Naive thymus-derived CD4-positive, alpha-beta T cell (primary cell): ENCODE measurements at regions not wholly inside any gene's neighbourhood (a gene's known extent, or its start where the extent isn't known, plus 50 kb on each side); places are given as distances from the start of the nearest gene placed in this dataset.

Experiments used
- ATAC-seq: fragments of 150-1000 bp; cut with Tn5 transposase; 2 replicates; pipeline ENCODE4 v1.10.0; 2021; ENCODE audit warnings: mild to moderate bottlenecking, moderate library complexity
- CTCF ChIA-PET: fragments of 350-600 bp; sonication (Branson Sonifier 250); formaldehyde crosslinking; loops from one replicate; lab custom pipeline; 2021; ENCODE audit warnings: antibody characterized with exemption; lab: Charles Lee
- POLR2A ChIA-PET: fragments of 350-600 bp; sonication (Branson Sonifier 250); formaldehyde crosslinking; loops from one replicate; lab custom pipeline; 2021; ENCODE audit warnings: antibody characterized with exemption, inconsistent platforms; lab: Charles Lee
- DNase-seq, 9 donors: peaks; one replicate each; pipeline versions ENCODE4 v3.0.0 to v3.0.0-alpha.2; 2020 to 2022; ENCODE audit warnings: mixed read lengths in 1 of 9
- H3K27ac ChIP-seq: one replicate; pipeline ENCODE4 v1.7.0; 2013; ENCODE audit warnings: mild to moderate bottlenecking, low read depth, low read length, moderate library complexity
- H3K27me3 ChIP-seq, 2 donors: one replicate each; pipeline ENCODE4 v1.7.0; 2013; ENCODE audit warnings: low read length in 2 of 2, mild to moderate bottlenecking in 2 of 2, moderate library complexity in 2 of 2; ENCODE audit not compliant: control insufficient read depth in 2 of 2, insufficient read depth in 2 of 2
- H3K36me3 ChIP-seq, 3 experiments: 1 replicate in 2 of 3; 2 replicates in 1 of 3; pipeline ENCODE4 v1.7.0; 2013; ENCODE audit warnings: low read length in 3 of 3, mild to moderate bottlenecking in 3 of 3, moderate library complexity in 1 of 3; ENCODE audit not compliant: insufficient read depth in 3 of 3, control insufficient read depth in 2 of 3
- H3K4me1 ChIP-seq, 2 donors: one replicate each; pipeline ENCODE4 v1.7.0; 2013; ENCODE audit warnings: low read length in 2 of 2, mild to moderate bottlenecking in 2 of 2, moderate library complexity in 1 of 2; ENCODE audit not compliant: control insufficient read depth in 2 of 2, insufficient read depth in 2 of 2
- H3K4me3 ChIP-seq: 2 replicates; pipeline ENCODE4 v1.7.0; 2013; ENCODE audit warnings: mild to moderate bottlenecking, low read length
- H3K9me3 ChIP-seq, 3 experiments: 1 replicate in 2 of 3; 2 replicates in 1 of 3; pipeline ENCODE4 v1.7.0; 2013; ENCODE audit warnings: low read length in 3 of 3; ENCODE audit not compliant: control insufficient read depth in 2 of 3
- H3K27ac Mint-ChIP-seq, 9 donors: one replicate each; pipeline ENCODE4 v1.8.0; 2020 to 2022; ENCODE audit warnings: mixed read lengths in 9 of 9, mild to moderate bottlenecking in 8 of 9, moderate library complexity in 5 of 9, inconsistent platforms in 2 of 9
- H3K27me3 Mint-ChIP-seq, 5 donors: one replicate each; pipeline ENCODE4 v1.8.0; 2021 to 2022; ENCODE audit warnings: mixed read lengths in 5 of 5, mild to moderate bottlenecking in 1 of 5
- H3K36me3 Mint-ChIP-seq, 5 donors: one replicate each; pipeline ENCODE4 v1.8.0; 2020 to 2022; ENCODE audit warnings: mixed read lengths in 5 of 5, mild to moderate bottlenecking in 3 of 5, inconsistent platforms in 1 of 5
- H3K4me1 Mint-ChIP-seq, 7 donors: one replicate each; pipeline ENCODE4 v1.8.0; 2020 to 2022; ENCODE audit warnings: mixed read lengths in 7 of 7, mild to moderate bottlenecking in 3 of 7, inconsistent platforms in 1 of 7
- H3K4me3 Mint-ChIP-seq, 10 donors: one replicate each; pipeline ENCODE4 v1.8.0; 2020 to 2022; ENCODE audit warnings: mild to moderate bottlenecking in 10 of 10, mixed read lengths in 10 of 10, moderate library complexity in 6 of 10, inconsistent platforms in 2 of 10
- H3K9me3 Mint-ChIP-seq, 11 donors: one replicate each; pipeline ENCODE4 v1.8.0; 2020 to 2022; ENCODE audit warnings: mixed read lengths in 11 of 11, mild to moderate bottlenecking in 4 of 11, inconsistent platforms in 1 of 11, moderate library complexity in 1 of 11
- intact Hi-C, 2 donors: fragments of 100-400 bp; cut with micrococcal nuclease; formaldehyde crosslinking; loops; one replicate each; pipeline ENCODE4 v1.15.1; 2023

DNA sequence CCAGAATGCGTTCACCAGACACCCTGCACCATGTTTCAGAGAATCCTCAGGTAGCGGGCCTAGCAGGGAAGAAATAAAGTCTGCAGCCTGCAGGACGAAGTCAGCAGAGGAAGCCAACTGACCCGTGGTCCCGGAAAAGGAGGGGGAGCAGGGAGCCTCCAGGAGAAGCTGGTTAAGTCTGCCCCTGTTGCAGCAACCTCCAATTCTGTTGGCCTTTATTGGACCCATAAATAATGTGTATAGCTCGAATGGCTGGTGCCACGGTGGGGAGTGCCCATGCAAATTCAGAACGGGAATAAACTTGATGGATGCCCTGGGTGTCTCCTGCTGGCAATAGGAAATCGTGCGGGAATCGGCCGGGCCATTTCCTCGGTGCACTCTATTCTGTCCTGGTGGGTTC is 254.1 kb downstream of the AJAP1 start:
- ChIA-PET CTCF (no interaction called here), POLR2A (no interaction called here)
- Mint-ChIP-seq H3K4me3 (no peak overlapping the region), H3K27me3 (peaks cover 0 to 21% (median under 1%) of the 10 kb centered on the region in 5 donors), H3K27ac (no peak overlapping the region), H3K36me3 (no peaks in the 10 kb centered on the region), H3K9me3 (peaks cover 0 to 17% (median 5%) of the 10 kb centered on the region in 11 donors), H3K4me1 (peaks cover 0 to 2% (median 0%) of the 10 kb centered on the region in 7 donors)
- H3K9me3 ChIP-seq: no peaks in the 10 kb centered on the region
- no peaks in the 10 kb centered on the region for H3K36me3 ChIP-seq
- H3K4me1 ChIP-seq: no peaks in the 10 kb centered on the region
- H3K27me3 ChIP-seq: no peaks in the 10 kb centered on the region
- no peak for ATAC-seq
- intact Hi-C loops: no loop called here
- no peak overlapping the region for H3K27ac ChIP-seq
- no peak overlapping the region for H3K4me3 ChIP-seq
- DNase-seq: no peak

DNA sequence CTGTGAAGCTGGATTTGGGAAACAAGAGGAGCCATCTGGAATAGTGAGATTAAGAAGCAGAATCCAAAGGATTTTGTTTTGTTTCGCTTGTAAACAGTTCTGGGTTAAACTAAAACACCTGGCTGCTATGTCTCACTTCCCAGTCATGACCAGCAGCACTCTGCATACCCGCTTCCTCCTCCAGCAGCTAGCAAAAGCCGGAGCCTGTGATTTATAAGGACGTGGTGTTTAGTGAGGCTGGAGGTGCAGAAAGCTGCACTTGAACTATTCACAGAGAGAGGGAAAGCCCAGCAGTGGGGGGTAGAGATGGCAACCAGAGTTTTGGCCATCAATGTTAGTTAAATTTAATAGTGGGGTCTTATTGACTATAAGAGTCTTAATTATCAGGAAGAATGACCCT is 240.2 kb downstream of the AJAP1 start:
- H3K36me3 Mint-ChIP-seq: peaks cover 0 to 8% (median 0%) of the 10 kb centered on the region in 5 donors
- H3K27ac Mint-ChIP-seq: no peak overlapping the region
- ChIA-PET CTCF (no interaction called here), POLR2A (no interaction called here)
- H3K27me3 Mint-ChIP-seq: peaks cover 0 to 25% (median 21%) of the 10 kb centered on the region in 5 donors
- Histone ChIP-seq H3K9me3 (peaks cover 0 to 4% (median 0%) of the 10 kb centered on the region in 3 experiments), H3K27me3 (no peaks in the 10 kb centered on the region), H3K4me1 (no peaks in the 10 kb centered on the region), H3K27ac (no peak overlapping the region), H3K4me3 (no peak overlapping the region), H3K36me3 (no peaks in the 10 kb centered on the region)
- H3K9me3 Mint-ChIP-seq: peaks cover 3 to 24% (median 9%) of the 10 kb centered on the region in 11 donors
- ATAC-seq (no peak), DNase-seq (no peak)
- intact Hi-C loops: no loop called here
- no peak overlapping the region for H3K4me3 Mint-ChIP-seq
- no peaks in the 10 kb centered on the region for H3K4me1 Mint-ChIP-seq

DNA sequence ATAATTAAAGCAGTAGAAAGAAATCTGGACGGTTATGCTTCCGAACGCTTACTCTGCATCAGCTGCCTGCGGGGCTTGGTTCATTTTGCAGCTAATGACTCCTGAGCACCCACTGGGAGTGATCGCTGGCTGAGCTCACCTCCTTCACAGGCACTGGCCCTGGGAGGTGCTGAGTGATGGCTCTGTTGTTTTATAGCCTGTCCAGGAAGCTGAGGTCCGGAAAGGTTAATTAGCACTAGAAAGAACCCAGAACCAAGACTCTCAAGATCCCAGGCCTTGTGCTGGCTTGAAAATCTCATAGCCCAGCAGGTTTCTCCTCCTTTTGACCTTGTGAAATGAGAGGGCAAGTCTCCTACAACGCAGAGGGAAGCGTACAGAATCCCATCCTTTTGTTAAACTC is 226.2 kb downstream of the AJAP1 start:
- no peaks in the 10 kb centered on the region for H3K36me3 Mint-ChIP-seq
- no peak overlapping the region for H3K27ac Mint-ChIP-seq
- ChIA-PET POLR2A (no interaction called here), CTCF (no interaction called here)
- no peak for DNase-seq
- ATAC-seq: no peak
- Histone ChIP-seq H3K36me3 (no peaks in the 10 kb centered on the region), H3K4me1 (no peaks in the 10 kb centered on the region), H3K27ac (no peak overlapping the region), H3K9me3 (no peaks in the 10 kb centered on the region), H3K4me3 (no peak overlapping the region), H3K27me3 (no peaks in the 10 kb centered on the region)
- H3K4me3 Mint-ChIP-seq: no peak overlapping the region
- no peaks in the 10 kb centered on the region for H3K4me1 Mint-ChIP-seq
- H3K9me3 Mint-ChIP-seq: peaks cover 0 to 12% (median 4%) of the 10 kb centered on the region in 11 donors
- intact Hi-C loops: no loop called here
- H3K27me3 Mint-ChIP-seq: peaks cover 0 to 52% (median 38%) of the 10 kb centered on the region in 5 donors

DNA sequence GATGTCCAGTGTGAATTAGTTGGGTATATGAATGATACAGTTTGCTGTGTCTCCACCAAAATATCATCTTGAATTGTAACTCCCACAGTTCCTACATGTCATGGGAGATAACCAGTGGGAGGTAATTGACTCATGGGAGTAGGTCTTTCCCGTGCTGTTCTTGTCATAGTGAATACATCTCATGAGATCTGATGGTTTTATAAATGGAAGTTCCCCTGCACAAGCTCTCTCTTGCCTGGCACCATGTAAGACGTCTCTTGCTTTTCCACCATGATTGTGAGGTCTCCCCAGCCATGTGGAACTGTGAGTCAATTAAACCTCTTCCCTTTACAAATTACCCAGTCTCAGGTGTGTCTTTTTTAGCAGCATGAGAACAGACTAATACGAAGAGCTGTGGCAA is 223.0 kb downstream of the AJAP1 start:
- peaks cover 0 to 33% (median 27%) of the 10 kb centered on the region in 5 donors for H3K27me3 Mint-ChIP-seq
- H3K9me3 Mint-ChIP-seq: peaks cover 0 to 6% (median 0%) of the 10 kb centered on the region in 11 donors
- no peaks in the 10 kb centered on the region for H3K27me3 ChIP-seq
- ATAC-seq: no peak
- H3K4me1 ChIP-seq: no peaks in the 10 kb centered on the region
- no peak overlapping the region for H3K4me3 Mint-ChIP-seq
- no peaks in the 10 kb centered on the region for H3K9me3 ChIP-seq
- ChIA-PET POLR2A (no interaction called here), CTCF (no interaction called here)
- intact Hi-C loops: no loop called here
- no peak overlapping the region for H3K27ac ChIP-seq
- DNase-seq: no peak
- peak overlapping the region in 1 of 9 donors; percentile 51 for H3K27ac Mint-ChIP-seq
- no peaks in the 10 kb centered on the region for H3K36me3 Mint-ChIP-seq
- no peaks in the 10 kb centered on the region for H3K36me3 ChIP-seq
- no peaks in the 10 kb centered on the region for H3K4me1 Mint-ChIP-seq
- no peak overlapping the region for H3K4me3 ChIP-seq

DNA sequence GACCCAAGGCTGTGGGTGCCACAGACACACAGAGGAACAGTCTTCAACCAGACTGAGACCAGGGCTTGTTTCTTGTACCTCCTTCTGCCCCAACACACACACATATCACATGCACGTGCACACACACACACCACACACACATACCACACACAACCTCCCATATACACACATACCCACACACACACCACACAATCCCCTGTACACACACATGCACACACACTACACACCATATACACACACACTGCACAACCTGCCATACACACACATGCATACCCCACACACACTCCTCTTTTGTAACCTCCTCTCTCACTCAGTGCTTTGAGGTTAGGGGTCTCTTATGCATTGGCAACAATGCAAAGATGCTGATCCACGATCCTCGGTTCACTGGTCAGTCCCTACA is 217.0 kb downstream of the AJAP1 start:
- intact Hi-C loops: no loop called here
- Mint-ChIP-seq H3K4me3 (no peak overlapping the region), H3K36me3 (peaks cover 0 to 5% (median 0%) of the 10 kb centered on the region in 5 donors), H3K27me3 (peaks cover 0 to 27% (median 9%) of the 10 kb centered on the region in 5 donors), H3K27ac (no peak overlapping the region), H3K9me3 (peaks cover 0 to 15% (median 5%) of the 10 kb centered on the region in 11 donors), H3K4me1 (no peaks in the 10 kb centered on the region)
- ChIA-PET POLR2A (no interaction called here), CTCF (no interaction called here)
- DNase-seq (no peak), ATAC-seq (no peak)
- H3K4me3 ChIP-seq: no peak overlapping the region
- no peaks in the 10 kb centered on the region for H3K9me3 ChIP-seq
- H3K27me3 ChIP-seq: no peaks in the 10 kb centered on the region
- H3K4me1 ChIP-seq: no peaks in the 10 kb centered on the region
- H3K27ac ChIP-seq: no peak overlapping the region
- no peaks in the 10 kb centered on the region for H3K36me3 ChIP-seq

DNA sequence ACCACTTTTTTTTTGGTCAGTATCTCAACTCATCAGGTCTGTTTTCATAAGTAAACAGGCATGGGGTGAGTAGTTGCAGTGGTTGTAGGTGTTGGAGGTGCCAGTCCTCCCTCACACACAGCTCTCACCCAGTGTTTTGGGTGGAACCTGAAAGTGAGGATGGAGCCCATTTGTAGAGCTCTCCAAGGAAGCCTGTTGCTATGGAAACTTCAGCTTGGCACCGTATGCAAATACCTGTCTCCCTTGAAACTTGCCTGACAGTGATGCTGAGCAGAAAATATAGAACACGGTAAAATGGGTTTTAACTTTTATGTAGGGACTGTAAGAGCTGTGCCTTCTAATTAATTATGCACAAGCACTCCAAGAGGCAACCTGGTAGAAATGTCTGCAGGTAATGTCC is 214.1 kb downstream of the AJAP1 start:
- ATAC-seq (no peak), DNase-seq (no peak)
- Histone ChIP-seq H3K27ac (no peak overlapping the region), H3K4me3 (no peak overlapping the region), H3K9me3 (no peaks in the 10 kb centered on the region), H3K36me3 (no peaks in the 10 kb centered on the region), H3K4me1 (no peaks in the 10 kb centered on the region), H3K27me3 (no peaks in the 10 kb centered on the region)
- Mint-ChIP-seq H3K4me1 (no peaks in the 10 kb centered on the region), H3K27me3 (peaks cover 0 to 36% (median 15%) of the 10 kb centered on the region in 5 donors), H3K9me3 (peaks cover 0 to 13% (median 4%) of the 10 kb centered on the region in 11 donors), H3K27ac (no peak overlapping the region), H3K36me3 (peaks cover 0 to 5% (median 0%) of the 10 kb centered on the region in 5 donors), H3K4me3 (no peak overlapping the region)
- intact Hi-C loops: no loop called here
- CTCF ChIA-PET: no interaction called here
- POLR2A ChIA-PET: no interaction called here

DNA sequence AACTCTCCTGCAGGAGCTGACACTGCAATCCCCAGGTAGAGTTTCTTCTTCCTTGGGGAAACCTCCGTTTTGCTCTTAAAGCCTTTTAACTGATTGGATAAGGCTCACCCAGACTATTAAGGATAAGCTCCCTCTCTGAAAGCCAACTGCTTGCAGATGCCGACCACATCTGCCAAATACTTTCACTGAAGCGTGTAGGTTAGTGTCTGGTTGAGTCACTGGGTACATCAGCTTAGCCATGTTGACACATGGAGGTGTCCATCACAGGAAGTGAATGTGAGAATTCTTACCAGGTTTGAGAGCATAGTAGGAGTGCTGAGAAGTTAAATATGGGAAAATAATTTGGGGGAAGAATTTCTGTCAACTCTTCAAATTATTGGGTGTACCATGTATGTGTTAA is 202.0 kb downstream of the AJAP1 start:
- Mint-ChIP-seq H3K27me3 (peaks cover 0 to 24% (median 5%) of the 10 kb centered on the region in 5 donors), H3K4me1 (no peaks in the 10 kb centered on the region), H3K9me3 (peaks cover 0 to 23% (median 4%) of the 10 kb centered on the region in 11 donors), H3K36me3 (no peaks in the 10 kb centered on the region), H3K4me3 (no peak overlapping the region), H3K27ac (no peak overlapping the region)
- POLR2A ChIA-PET: no interaction called here
- intact Hi-C loops: no loop called here
- H3K4me3 ChIP-seq: no peak overlapping the region
- no peaks in the 10 kb centered on the region for H3K9me3 ChIP-seq
- ATAC-seq (no peak), DNase-seq (no peak)
- no peaks in the 10 kb centered on the region for H3K27me3 ChIP-seq
- no peak overlapping the region for H3K27ac ChIP-seq
- CTCF ChIA-PET: no interaction called here
- no peaks in the 10 kb centered on the region for H3K4me1 ChIP-seq
- no peaks in the 10 kb centered on the region for H3K36me3 ChIP-seq
